ENCODE measurements at regions not wholly inside any gene's neighbourhood (a gene's known extent, or its start where the extent isn't known, plus 50 kb on each side); places are given as distances from the start of the nearest gene placed in this dataset.
A peak's percentile ranks its signal among the peaks of the same experiment; 100 is the strongest.

- no peaks in the 10 kb centered on the region for H3K9me3 ChIP-seq (ENCODE audit: low read length)
- no peaks in the 10 kb centered on the region for H3K79me2 ChIP-seq (ENCODE audit: insufficient read depth, low read length)
- no peaks in the 10 kb centered on the region for H3K36me3 ChIP-seq (ENCODE audit: insufficient read depth, low read length)
- no peak overlapping the region for H3K4me3 ChIP-seq (ENCODE audit: low read depth, low read length, poor library complexity, severe bottlenecking)
- TF ChIP-seq EZH2 (IDR thresholded peaks at IDR 0.05; ENCODE audit: borderline replicate concordance, low read length) (no peak), CTCF (IDR thresholded peaks at IDR 0.05; ENCODE audit: low read length) (no peak)
- no peaks in the 10 kb centered on the region for H3F3A ChIP-seq (ENCODE audit: insufficient read depth, low read length)
- no peaks in the 10 kb centered on the region for H4K20me1 ChIP-seq (ENCODE audit: insufficient read depth, low read length)
- no peaks in the 10 kb centered on the region; the same call in 1 of the 2 replicates for H3K27me3 ChIP-seq (ENCODE audit: insufficient read depth, low read length)
- H2AFZ ChIP-seq (ENCODE audit: low read length) = no peak overlapping the region
- H3K9ac ChIP-seq (ENCODE audit: low read length) = no peak overlapping the region
- H3K27ac ChIP-seq (ENCODE audit: low read depth, low read length, poor library complexity, severe bottlenecking) = no peak overlapping the region
- no peaks in the 10 kb centered on the region for H3K9me2 ChIP-seq (ENCODE audit: low read depth, low read length)
- peaks cover 5% of the 10 kb centered on the region for H3K4me1 ChIP-seq (ENCODE audit: insufficient read depth, low read length, severe bottlenecking)
- H3K4me2 ChIP-seq (ENCODE audit: low read length) = no peak overlapping the region
These were observed 83.0 kb downstream of the LINGO1 start for GRCh38 chr15:77549576-77550288.

GRCh38 chr15:77548589-77549557 is 83.8 kb downstream of the LINGO1 start:
- no peaks in the 10 kb centered on the region; the same call in 1 of the 2 replicates for H3K27me3 ChIP-seq (ENCODE audit: insufficient read depth, low read length)
- H3K9ac ChIP-seq (ENCODE audit: low read length) = no peak overlapping the region
- no peaks in the 10 kb centered on the region for H3K9me3 ChIP-seq (ENCODE audit: low read length)
- no peak for TF ChIP-seq EZH2 (IDR thresholded peaks at IDR 0.05; ENCODE audit: borderline replicate concordance, low read length)
- peak; percentile 5; the same call in 1 of the 2 replicates for TF ChIP-seq CTCF (IDR thresholded peaks at IDR 0.05; ENCODE audit: low read length)
- no peaks in the 10 kb centered on the region for H4K20me1 ChIP-seq (ENCODE audit: insufficient read depth, low read length)
- peak overlapping the region; percentile 12; the same call in 1 of the 2 replicates for H3K4me2 ChIP-seq (ENCODE audit: low read length)
- H3K9me2 ChIP-seq (ENCODE audit: low read depth, low read length) = no peaks in the 10 kb centered on the region
- H3F3A ChIP-seq (ENCODE audit: insufficient read depth, low read length) = no peaks in the 10 kb centered on the region
- H3K4me1 ChIP-seq (ENCODE audit: insufficient read depth, low read length, severe bottlenecking) = peaks cover 5% of the 10 kb centered on the region
- H3K79me2 ChIP-seq (ENCODE audit: insufficient read depth, low read length) = no peaks in the 10 kb centered on the region
- no peaks in the 10 kb centered on the region for H3K36me3 ChIP-seq (ENCODE audit: insufficient read depth, low read length)
- no peak overlapping the region for H2AFZ ChIP-seq (ENCODE audit: low read length)
- H3K27ac ChIP-seq (ENCODE audit: low read depth, low read length, poor library complexity, severe bottlenecking) = no peak overlapping the region
- peak overlapping the region; percentile 24 for H3K4me3 ChIP-seq (ENCODE audit: low read depth, low read length, poor library complexity, severe bottlenecking)

GRCh38 chr15:77547801-77548588 is 84.7 kb downstream of the LINGO1 start:
- Histone ChIP-seq H3K9ac (ENCODE audit: low read length) (no peak overlapping the region), H3K79me2 (ENCODE audit: insufficient read depth, low read length) (no peaks in the 10 kb centered on the region), H4K20me1 (ENCODE audit: insufficient read depth, low read length) (no peaks in the 10 kb centered on the region), H3K9me3 (ENCODE audit: low read length) (no peaks in the 10 kb centered on the region), H3K4me3 (ENCODE audit: low read depth, low read length, poor library complexity, severe bottlenecking) (peak overlapping the region; percentile 24), H3K27me3 (ENCODE audit: insufficient read depth, low read length) (no peaks in the 10 kb centered on the region; the same call in 1 of the 2 replicates), H3K36me3 (ENCODE audit: insufficient read depth, low read length) (no peaks in the 10 kb centered on the region), H2AFZ (ENCODE audit: low read length) (no peak overlapping the region), H3K4me2 (ENCODE audit: low read length) (peak overlapping the region; percentile 12; the same call in 1 of the 2 replicates), H3K9me2 (ENCODE audit: low read depth, low read length) (no peaks in the 10 kb centered on the region), H3K27ac (ENCODE audit: low read depth, low read length, poor library complexity, severe bottlenecking) (no peak overlapping the region), H3K4me1 (ENCODE audit: insufficient read depth, low read length, severe bottlenecking) (peaks cover 8% of the 10 kb centered on the region), H3F3A (ENCODE audit: insufficient read depth, low read length) (no peaks in the 10 kb centered on the region)
- TF ChIP-seq EZH2 (IDR thresholded peaks at IDR 0.05; ENCODE audit: borderline replicate concordance, low read length) (no peak), CTCF (IDR thresholded peaks at IDR 0.05; ENCODE audit: low read length) (no peak)
